SW480 (cell line): ENCODE measurements at regions not wholly inside any gene's neighbourhood (a gene's known extent, or its start where the extent isn't known, plus 50 kb on each side); places are given as distances from the start of the nearest gene placed in this dataset.

Experiments
- DNase-seq: peaks from one replicate; pipeline ENCODE4 v3.0.0-alpha.2; 2016; ENCODE audit warnings: low spot score

DNA sequence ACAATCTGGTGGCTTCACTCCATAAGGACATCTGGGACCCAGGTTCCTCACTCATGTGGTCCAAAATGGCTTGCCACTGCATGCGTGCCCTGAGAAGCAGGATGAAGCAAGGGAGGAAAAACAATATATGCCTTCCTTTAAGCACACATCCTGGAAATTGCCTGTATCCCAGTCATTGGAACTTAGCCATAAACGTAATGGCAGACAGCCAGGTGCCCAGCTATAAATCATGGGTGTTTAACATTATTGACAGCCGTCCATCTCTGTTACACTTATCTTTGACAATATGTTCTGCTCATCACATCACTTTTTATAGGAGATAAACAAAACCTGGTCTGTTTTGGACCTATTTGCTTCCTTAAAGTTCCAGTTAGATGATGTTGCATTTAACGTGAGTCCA is 181.0 kb downstream of the AASDH start:
- no peak for DNase-seq

DNA sequence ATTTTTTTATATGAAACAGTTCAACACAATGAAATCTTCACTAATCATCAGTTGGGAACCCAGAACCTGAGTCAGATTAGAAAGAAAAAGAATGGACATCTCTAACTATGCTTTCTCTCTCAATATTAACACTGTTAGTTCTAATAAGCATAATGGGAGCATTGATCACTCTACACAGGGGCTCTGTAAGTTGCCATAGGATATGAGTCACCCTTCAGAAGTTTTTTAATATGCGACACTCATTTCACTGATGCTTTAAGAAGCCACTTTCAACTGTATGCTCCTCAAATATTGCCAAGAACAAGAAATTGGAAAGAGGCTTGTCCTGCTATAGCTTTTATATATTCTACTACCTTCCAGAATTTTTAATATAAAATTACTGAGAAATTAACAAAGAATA is 187.0 kb downstream of the AASDH start:
- DNase-seq = peak; percentile 16

DNA sequence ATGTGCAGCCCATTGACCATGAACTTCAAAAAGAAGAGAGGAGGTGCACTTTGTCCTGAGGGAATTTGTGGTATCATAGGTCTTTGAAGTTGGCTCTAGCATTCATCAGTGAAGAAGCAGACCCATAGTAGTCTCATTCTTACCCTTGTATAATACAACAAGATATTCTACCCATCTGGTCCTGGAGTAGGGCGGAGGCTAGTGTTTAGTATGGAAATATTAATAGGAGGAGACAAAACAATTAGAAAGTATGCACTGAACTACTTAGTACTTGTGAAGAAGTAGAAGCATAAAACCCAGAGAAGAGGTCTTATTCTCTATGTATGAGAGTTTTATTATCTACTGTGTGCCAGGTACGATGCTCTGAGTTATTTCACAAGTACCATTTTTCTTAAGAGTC is 189.0 kb downstream of the AASDH start:
- no peak for DNase-seq

DNA sequence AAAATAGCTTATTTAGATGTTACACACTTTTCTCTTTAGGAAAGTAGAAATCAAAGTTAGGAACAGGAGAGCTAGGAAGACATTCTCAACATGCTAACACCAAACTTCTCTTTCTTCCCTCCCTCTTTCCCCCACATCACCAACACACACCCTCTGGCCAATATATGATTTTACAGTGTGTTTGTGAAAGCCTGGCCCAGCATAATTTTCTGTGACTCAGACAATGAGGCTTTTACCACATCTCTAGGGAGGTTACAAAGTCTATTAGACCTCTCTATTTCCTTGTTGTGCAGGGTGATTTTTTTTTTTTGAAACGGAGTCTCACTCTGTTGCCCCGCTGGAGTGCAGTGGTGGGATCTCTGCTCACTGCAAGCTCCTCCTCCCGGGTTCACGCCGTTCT is 189.9 kb downstream of the AASDH start:
- peak; percentile 19 for DNase-seq

DNA sequence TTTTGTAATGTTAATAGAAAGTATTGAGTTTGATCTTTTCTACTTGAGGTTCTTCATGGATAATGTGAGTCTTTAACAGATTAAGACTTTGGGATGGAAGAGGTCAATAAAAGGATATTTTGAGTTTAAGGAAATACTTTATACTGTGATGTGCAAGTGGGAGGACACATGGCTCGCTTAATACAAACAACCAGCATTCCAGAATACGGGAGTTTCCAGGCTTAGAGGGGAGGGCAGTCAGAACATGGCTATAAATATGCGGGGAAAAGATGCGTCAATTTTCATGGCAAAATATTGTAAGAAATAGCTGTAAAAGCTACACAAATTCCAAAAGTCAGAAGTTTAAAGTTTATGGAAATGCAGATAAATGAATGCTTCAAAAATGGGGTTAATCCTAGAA is 192.3 kb downstream of the AASDH start:
- DNase-seq = no peak

DNA sequence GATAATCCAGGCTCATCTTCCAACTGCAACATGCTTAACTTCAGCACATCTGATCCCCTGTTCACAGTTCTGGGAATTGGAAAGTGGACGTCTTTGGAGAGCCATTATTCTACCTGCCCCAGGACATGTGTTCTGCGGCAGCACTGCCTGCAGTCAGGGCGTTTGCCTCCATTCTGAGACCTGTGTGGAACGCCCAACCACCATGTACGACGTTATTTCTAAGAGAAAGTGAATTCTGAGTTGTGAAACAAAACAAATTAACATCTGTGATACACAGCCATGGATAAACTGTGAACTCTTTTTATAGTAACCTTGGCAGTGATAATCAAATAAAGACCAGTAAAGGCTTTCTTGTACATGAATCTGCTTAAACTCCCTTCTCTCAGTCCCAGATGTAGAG is 195.8 kb downstream of the AASDH start:
- DNase-seq = no peak

DNA sequence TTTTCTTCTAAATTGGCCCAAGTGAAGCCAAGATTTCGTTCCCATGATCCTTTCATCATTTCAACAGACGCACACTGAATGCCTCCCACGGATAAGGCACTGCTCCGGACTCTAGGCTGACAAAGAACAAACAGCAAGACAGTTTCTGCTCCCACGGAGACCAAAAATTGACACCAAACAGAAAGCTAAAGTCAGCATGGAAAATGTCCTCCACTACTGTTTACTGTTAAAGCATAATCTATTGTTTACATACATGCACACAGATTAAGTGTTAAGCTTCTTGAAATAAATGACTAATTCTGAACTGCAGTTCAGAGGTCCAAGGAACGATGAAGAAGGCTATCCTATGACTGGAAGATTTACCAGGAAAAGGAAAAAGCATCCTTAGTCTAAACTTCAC is 199.6 kb downstream of the AASDH start:
- no peak for DNase-seq

DNA sequence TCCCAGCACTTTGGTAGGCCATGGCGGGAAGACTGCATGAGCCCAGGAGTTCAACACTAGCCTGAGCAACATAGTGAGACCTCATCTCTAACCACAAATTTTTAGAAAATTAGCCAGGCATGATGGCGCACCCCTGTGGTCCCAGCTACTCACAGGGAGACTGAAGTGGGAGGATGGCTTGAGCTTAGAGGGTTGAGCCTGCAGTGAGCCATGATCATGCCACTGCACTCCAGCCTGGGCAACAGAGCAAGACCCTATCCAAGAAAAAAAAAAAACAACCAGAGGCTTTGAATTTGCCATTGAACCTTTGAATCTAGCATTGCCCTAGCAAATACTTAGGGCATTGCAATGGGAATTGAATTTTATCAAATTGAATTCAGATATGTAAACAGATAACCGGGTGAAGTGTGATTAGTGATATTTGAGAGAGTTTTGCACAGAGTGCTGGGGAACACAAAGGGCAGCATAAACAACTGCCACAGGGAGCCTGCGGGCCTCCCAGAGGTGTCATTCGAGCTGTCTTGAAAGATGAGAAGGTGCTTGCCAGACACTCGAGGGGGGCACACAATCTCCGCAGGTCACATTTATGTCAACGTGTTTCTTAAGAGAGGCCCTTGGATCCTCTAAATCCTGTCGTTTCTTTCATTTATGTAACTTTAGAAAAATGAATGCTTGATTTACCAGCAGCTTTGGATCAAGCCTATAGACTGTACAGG is 200.3 kb downstream of the AASDH start:
- DNase-seq = no peak

DNA sequence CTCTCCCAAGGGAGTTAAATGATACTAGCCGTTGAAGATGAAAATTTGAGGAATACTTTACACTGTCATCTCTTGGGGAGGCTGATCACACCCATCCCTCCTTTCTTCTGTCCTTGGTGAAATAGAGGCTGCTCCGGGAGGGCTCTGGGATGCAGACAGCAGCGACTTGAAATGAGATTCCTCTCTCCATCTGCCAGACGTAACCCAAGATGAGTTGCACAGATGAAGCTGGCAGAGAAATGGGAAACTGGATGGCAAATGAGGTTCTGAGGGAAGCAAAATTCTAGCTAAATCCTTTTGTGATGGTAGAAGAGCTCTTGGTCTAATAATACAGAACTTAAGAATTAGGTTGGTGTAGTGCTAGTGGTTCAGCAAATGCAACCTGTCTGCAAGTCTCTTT is 201.4 kb downstream of the AASDH start:
- DNase-seq = no peak

DNA sequence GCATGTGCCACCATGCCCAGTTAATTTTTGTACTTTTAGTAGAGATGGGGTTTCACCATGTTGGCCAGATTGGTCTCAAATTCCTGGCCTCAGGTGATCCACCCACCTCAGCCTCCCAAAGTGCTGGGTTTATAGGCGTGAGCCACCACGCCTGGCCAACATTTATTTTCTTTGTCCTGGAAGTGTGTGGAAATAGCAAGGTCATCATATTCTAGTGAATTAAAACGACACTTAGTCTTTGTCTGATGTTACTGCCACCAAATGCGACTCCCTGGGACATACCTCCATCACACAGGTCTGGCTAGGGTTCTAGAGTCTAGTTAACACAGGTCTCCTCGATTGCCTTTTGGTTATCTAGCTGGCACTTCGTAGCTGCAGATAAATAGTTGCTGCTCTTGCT is 203.1 kb downstream of the AASDH start:
- DNase-seq = no peak

DNA sequence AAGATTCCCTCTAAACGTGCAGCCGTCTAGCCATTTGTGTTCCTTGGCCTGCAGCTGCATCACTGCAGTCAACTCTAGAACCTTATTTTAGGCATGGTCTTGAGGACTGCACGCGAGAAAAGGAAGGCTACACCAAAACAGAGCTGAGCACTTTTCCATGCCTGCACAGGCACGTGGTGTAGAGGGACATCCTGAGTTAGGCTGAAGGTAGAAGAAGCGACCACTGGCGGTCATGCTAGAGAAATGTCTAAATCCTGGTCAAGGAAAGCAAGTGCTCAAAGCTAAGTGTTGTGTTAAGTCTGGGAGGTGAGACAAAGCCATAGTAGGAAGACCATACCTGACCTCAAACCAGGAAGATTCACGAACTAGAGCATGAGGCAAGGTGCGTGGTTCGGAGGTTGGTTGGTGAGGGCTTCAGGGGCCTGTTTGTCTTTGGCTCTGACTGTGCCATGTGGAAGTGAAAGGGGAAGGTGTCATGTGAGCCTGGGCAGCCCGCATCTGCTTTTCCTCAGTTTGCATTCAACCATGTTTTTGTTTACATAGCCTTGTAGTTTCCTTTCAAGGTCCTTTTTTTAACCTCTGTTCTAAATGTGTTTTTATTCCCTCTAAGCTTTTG is 203.8 kb downstream of the AASDH start:
- no peak for DNase-seq

DNA sequence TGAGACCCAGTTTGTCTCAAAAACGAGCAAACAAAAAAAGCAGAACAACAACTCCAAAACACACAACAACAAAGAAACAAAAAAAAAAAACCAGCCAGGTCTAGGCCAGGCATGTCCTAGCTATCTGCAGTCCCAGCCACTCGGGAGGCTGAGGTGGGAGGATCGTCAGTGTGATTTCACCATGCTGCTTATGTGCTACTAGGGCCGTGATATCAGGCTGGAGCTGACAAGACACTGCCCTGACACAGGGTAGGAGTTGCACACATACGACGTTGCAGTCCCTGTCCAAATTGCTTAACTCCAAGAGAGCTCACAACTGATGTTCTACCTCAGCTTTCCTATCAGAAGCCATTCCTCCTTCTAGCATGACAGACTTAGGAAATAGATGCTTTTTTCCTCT is 204.9 kb downstream of the AASDH start:
- DNase-seq = no peak

DNA sequence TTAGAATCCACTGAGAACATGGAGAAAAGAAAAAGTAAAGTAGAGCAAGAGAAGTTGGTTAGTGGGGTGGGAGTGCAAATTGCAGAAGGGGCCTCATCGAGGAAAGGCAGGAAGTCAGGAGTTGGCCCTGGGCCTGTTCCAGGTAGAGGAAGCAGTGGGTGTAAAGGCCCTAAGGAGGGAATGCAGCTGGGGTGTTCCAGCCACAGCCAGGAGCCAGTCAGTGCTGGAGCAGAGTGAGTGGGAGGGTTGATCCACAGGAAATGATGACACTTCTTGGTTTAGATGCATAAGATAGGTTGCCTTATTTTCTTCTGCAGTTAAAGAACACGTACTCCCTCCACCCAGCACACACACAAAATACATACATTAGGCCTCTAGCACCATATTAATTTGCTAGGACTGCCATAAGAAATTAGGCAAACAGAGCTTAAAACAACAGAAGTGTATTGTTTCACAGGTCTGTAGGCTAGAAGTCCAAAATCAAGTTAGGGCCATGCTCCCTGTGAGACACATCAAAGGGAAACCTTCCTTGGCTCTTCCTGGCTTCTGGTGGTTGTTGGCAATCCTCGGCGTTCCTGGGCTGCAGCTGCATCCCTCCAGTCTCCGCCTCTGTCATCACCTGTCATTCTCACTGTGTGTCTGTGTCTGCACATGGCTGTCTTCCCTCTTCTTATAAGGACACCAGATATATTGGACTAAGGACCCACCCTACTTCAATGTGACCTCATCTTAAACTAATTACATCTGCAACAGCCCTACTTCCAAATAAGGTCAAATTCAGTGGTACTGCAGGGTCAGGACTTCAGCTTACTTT is 205.9 kb downstream of the AASDH start:
- peak; percentile 65 for DNase-seq

DNA sequence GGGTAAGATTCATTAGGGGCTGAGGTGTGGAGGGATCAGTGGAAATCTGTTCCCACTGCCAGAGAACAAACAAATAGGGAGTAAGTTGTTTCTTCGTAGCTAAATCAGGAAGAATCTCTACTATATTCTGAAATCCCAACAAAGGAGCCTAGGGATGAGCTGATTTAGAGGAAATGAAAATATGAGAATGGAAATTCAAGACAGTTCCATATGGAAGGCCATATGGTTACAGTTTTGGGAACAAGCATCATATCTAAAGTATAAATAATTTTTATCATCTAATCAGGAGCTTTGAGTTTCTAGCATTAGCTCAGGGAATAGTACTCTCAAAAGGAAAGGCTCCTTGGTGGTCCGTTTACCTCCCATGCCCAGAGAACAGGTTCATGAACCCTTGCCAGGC is 218.2 kb downstream of the AASDH start:
- no peak for DNase-seq

DNA sequence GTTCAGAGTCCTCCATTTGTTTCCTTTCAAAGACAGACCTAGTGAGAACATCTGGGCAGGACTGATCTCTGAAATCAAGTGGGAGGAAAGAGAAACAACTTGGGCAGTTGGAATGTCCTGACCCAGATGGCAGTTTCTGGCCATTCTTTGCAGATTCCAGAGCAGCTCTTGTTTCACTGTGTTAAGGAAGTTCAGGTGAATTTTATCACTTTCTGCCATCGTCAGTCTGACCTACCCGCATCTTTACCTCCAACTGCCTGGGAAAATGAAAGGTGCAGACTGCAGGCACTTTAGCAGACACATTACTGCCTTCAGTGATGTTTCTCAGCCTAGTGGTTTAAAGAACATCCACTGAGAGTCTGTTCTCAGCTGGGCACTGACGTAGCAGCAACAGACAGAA is 216.2 kb downstream of the CEP135 start:
- DNase-seq = no peak

DNA sequence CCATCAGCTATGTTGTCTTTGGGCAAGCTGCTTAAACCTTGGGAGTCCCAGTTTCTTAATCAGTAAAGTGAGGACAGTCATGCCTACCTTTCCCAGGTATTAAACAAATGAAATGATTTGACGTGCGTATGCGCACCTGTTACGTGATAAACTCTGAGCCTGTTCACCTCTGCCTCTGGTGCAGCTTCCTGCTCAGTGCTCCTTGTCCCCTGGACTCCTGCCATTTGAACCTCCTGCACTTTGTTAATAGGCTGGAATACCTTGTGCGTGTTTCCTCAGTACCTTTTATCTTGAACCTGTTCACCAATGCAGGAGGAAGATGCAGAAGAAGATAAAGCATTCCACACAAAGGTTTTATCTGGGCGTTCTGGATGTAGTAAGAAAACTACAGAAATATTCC is 211.9 kb downstream of the CEP135 start:
- DNase-seq = no peak

DNA sequence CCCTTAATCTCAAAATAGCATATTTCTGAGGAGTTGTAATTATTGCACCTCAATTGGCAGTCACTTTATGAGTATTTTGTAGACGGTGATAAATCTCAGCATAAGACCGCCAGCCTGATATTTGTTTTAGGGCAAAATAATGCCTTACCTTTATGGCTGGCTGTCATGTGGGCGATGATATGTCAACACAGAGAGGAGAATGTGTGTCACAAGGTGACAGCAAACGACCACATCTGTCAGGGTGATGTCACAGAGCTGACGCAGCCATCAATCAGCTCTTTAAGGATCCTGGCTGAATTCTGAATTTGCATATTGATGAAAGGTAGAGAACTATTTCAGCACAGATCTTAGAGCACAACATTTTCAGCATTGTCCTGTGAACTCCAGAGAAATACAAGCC is 209.7 kb downstream of the CEP135 start:
- peak; percentile 14 for DNase-seq

DNA sequence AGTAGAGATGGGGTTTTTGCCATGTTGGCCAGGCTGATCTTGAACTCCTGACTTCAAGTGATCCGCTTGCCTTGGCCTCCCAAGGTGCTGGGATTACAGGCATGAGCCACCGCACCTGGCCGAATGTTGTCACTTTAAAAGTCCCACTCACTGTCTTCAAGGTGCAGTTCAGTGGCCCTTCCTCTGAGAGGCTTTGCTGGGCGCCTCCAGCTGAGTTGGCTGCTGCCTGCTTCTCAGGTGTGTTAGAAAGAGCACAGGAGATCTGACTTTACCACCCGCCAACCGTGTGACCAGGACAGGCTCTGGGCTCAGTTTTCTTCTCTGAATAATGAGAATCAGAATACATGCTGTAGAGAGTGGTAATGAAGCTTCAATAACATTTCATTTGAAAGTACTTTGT is 207.4 kb downstream of the CEP135 start:
- no peak for DNase-seq

DNA sequence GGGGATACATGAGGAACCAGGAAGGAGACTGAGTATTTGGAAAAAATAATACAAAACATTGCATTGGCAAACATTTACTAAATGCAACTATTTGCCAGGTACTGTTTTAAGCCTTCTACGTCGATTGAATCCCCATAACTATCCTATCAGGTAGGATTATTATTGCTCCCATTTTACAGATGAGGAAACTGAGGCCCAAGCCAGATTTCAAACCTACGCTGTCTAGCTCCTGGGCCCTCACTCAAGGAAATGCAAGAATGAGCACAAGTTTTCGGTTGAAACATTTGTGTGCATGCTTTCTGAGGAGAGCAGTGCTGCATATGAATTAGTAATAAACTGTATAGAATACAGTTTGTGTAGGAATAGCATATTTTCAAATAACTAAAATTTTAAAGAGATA is 206.7 kb downstream of the CEP135 start:
- DNase-seq = no peak

DNA sequence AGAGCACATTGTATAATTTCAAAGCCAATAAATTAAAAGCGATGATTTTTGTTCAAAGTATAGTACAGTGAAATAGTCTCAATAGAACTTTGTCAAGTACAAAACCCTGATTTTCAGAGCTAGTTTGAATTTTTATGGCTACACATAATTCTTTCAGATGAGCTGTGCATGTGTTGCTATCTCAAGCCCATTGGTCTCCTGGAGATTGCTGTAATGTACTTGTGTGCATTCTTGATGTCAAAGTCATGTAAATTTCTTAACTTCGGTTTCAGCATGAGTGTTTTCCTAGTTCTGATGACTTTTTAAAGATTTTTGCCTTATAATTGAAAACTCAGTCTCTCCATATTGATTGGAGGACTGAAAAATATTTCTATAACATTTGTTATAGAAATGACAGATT is 200.8 kb downstream of the CEP135 start:
- no peak for DNase-seq

DNA sequence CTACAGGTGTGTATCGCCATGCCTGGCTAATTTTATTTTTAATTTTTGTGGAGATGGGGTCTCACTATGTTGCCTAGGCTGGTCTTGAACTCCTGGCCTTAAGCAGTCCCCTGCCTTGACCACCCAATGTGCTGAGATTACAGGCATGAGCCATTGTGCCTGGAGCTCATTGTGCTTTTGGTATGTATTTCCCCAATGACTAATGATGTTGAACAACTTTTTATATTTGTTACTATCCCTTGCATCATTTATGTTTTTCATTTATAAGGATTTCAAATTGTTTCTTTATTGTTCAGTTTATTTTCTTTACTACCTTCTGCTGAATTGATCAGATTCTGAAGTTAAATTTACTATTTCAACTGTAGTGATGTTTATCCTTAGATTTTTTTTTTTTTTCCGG is 199.7 kb downstream of the CEP135 start:
- peak; percentile 2 for DNase-seq

DNA sequence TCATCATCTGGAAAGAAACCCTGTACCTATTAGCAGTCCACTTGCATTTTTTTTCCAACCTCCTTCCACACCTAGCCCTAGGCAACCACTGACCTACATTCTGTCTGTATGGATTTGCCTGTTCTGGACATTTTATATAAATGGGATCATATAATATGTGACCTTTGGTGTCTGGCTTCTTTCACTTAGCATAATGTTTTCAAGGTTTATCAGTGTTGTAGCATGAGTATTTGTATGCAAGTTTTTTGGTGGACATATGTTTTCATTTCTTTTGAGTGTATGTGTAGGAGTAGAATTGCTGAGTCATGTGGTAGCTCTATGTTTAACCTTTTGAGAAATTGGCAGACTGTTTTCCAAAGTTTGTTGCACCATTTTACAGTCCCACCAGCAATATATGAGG is 198.6 kb downstream of the CEP135 start:
- DNase-seq = no peak

DNA sequence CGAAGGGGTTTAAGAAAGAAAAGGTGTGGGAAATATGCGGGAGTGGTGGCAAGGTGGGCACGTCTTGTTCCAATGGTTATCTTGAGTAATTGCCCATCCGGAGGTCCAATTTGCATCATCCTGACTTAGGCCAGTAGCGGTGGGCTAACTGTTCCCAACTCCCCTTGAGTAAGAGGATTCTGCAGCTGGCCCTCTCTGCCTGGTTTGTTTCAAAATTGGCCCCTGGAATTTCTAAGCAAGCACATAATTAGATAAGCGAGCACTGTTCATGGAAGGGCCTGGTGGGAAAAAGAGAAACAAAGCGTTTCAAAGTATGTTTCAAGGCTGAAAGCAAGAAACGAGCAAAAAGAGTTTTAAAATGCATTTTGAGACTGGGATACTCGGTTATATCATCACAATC is 198.2 kb downstream of the CEP135 start:
- DNase-seq = no peak
